Suppressor macrophage (primary cell): ENCODE measurements at regions not wholly inside any gene's neighbourhood (a gene's known extent, or its start where the extent isn't known, plus 50 kb on each side); places are given as distances from the start of the nearest gene placed in this dataset.

ENCODE experiments used
- DNase-seq, 4 experiments: peaks; one replicate each; pipeline ENCODE4 v3.0.0-alpha.2; 2020 to 2022

GRCh38 chr19:33948651-33949335 lies 152.1 kb downstream of the KCTD15 start:
- no peak for DNase-seq

GRCh38 chr19:33950091-33950750 lies 153.6 kb downstream of the KCTD15 start:
- no peak for DNase-seq

DNA sequence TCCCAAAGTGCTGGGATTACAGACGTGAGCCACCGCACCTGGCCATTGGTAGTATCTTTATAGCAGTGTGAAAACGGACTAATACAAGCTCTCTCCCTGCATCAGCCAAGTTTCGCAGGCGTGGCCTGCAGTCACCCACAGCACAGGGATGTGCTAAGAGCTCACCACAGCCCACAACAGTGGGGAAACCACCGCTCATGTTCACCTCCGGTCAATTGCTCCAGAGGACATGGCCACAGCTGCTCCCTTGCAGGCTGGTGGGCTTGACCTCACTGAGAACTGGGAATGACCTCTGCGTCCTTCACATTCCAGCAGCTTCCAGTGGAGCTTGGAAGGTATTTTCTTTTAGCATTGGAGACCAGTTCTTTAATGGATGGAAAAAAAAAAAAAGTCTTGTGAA lies 156.4 kb downstream of the KCTD15 start:
- DNase-seq: no peak

DNA sequence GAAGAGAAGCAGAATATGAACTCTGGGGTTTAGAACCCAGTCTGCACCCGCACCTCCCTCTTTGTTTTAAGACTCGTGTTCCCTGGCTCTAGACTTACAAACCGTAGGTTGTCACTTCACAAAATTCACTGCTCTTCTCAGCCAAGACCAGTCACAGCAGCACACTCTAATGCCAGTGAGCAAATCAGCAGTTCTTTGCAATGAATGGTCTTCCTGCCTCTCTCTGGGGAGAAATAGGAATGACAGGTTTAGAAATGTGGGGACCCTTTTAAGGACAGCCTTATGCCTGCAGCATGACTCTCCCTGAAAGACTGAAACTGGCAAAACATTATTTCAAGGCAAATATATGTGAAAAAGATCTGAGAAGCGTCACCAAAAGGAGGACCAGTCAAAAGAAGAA lies 156.9 kb downstream of the KCTD15 start:
- DNase-seq: no peak

GRCh38 chr19:33954686-33955085 lies 158.0 kb downstream of the KCTD15 start:
- DNase-seq: no peak

- no peak for DNase-seq
These were observed 160.3 kb downstream of the KCTD15 start for GRCh38 chr19:33956941-33957340.

DNA sequence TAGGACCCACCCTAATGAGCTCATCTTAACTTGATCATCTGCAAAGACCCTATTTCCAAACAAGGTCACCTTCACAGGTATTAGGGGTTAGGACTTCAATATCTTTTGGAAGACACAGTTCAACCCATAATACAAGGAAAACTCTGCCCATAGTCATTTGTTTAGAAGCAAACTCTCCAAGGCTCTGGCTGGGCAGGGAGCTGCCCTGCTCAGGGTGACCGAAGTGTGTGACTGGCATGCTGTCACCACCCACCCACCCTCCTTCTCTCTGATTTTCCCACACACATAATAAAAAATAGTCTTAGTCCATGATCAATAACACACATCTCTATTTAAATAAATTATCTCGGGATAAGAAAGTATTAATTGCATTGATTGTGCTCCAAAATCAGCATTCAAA lies 161.1 kb downstream of the KCTD15 start:
- no peak for DNase-seq

- no peak for DNase-seq
These were observed 163.9 kb downstream of the KCTD15 start for GRCh38 chr19:33960566-33960965.

DNA sequence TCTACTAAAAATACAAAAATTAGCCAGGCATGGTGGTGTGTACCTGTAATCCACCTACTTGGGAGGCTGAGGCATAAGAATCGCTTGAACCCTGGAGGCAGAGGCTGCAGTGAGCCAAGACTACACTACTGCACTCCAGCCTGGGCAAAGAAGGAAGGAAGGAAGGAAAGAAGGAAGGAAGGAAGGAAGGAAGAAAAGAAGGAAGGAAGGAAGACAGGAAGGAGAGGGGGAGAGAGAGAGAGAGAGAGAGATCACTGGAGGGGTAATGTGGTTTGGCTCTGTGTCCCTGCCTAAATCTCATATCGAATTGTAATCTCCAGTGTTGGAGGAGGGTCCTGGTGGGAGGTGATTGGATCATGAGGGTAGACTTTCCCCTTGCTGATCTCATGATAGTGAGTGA lies 165.5 kb downstream of the KCTD15 start:
- DNase-seq: no peak

GRCh38 chr19:33963514-33963913 lies 166.8 kb downstream of the KCTD15 start:
- no peak for DNase-seq

DNA sequence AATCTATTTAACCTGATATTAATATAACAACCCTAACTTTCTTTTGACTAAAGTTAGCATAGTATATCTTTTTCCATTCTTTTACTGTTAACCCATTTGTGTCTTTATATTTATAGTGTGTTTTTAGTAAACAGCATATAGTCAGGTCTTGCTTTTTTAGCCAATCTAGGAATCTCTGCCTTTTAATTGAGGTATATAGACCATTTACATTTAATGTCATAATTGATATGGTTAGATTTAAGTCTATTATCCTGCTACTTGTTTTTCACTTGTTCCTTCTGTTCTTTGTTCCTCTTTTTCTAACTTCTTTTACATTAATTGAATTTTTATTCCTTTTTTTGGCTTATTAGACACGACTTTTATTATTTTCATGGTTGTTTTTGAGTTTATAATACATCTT lies 174.4 kb downstream of the KCTD15 start:
- DNase-seq: no peak

GRCh38 chr19:33977756-33978685 lies 181.4 kb downstream of the KCTD15 start:
- no peak for DNase-seq

GRCh38 chr19:33982706-33983105 lies 186.0 kb downstream of the KCTD15 start:
- peak in 1 of 4 experiments; percentile 1 for DNase-seq

DNA sequence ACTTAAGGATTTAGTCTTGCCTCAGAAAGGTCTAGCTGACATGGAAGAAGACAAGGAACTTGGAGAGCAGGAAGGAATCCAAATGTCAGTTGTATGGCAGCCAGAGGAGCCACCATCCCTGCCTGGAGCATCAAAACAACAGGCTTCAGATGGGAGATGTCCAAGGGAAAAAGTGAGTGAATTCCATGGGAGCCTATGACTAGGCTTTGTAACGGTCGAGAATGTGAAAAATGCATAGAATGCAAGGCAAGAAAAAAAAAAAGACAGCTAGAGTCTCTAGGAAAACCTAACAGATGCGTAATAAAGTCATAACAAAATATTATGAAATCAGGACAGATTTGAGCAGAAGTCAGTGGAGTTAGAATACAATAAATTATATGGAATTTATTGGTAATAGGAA lies 183.7 kb upstream of the LSM14A start:
- no peak for DNase-seq

- peak in 1 of 4 experiments; percentile 2 for DNase-seq
These were observed 174.6 kb upstream of the LSM14A start for GRCh38 chr19:33997690-33998089.

DNA sequence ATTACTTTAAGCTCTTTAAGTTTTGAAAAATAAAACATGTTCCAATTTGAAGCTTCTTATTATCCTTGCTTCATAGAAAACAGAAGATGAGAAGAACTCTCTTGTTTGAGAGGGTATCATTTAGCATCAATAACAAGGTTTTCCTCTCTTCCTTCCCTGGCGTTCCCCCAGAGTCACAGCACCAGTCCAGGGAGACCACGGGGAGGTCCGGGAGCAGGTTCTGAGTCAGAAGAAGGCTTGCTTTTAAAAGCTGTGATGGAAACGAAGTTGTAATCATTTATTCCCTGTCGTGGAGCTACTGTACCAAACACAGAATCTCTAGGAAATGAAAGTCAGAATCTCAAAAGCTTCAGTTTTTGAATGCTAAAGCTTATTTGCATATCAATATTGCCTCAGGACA lies 174.0 kb upstream of the LSM14A start:
- DNase-seq: no peak

- DNase-seq: peak in 2 of 4 experiments; percentile 34 to 62
These were observed 173.5 kb upstream of the LSM14A start for GRCh38 chr19:33998739-33999345.

DNA sequence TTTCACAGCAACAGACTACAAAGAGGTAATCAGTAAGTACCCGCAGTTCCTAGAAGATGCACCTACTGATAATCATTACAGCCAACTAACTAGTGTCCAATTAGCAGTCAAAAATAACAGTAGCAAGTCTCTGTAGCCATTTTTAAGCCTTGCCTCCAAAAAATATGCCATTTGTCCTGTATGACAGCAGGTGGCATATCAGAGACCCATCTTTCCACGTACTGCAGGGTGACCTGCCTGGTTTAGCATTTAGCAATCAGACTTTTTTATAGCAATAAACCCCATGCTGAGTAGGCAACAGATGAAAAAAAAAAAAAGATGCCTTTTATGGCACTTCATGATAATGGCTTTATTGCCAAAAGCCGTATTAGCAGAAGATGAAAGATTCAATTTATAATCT lies 155.3 kb upstream of the LSM14A start:
- DNase-seq: no peak

- DNase-seq: no peak
These were observed 154.7 kb upstream of the LSM14A start for GRCh38 chr19:34017601-34018000.

DNA sequence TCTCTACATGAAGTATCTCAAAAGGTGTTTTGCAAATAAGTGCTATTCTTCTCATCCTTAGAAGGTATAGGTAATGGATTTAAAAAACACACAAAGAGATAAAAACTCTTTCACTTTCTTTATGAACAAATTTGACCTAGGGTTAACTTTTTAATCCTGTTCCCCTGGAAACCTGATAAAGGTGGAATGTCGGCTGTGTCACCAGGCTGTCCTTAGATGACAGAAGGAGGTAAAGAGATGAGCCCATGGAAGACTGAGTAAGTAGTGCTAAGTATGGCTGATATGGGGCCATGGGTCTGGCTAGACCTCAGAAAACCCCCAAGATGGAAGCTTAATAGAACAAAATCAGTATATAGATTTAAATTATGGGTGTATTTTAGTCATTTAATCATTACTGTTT lies 153.8 kb upstream of the LSM14A start:
- no peak for DNase-seq

DNA sequence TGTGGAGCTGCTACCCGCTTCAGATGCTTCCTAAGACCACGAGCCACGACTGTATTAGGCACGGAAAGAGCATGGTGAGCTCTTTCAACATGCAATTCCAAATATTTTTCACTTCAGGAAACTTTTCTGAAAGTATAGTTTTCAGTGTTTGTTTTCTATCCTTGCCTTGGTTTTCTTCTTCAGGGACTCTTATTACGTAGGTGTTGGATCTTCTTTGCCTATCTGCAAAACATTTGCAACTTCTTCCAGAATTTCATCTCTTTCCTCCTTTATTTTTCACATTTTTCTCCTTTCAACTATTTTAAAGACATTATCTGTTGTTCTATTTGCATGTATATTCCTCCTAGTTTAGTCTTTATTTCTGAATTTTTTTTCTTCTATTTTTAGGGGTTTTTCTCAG lies 148.9 kb upstream of the LSM14A start:
- no peak for DNase-seq

DNA sequence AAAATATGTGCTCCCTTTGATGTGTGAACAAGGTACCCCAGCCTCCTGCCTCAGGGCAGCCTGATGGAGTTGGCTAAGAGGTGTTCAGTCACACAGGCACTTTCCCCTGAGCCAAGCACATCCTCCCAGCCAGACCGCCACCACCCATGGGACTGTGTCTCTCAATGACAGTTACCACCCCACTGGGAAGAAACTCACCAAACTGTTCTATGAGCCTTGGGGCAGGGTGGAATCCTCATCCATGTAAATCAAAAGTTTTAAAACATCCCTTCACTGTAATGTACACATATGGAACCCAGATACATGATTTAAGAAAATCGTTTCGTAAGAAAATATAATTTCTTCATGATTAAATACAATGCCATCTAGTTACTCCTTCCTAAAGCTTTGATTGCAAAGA lies 138.4 kb upstream of the LSM14A start:
- no peak for DNase-seq

DNA sequence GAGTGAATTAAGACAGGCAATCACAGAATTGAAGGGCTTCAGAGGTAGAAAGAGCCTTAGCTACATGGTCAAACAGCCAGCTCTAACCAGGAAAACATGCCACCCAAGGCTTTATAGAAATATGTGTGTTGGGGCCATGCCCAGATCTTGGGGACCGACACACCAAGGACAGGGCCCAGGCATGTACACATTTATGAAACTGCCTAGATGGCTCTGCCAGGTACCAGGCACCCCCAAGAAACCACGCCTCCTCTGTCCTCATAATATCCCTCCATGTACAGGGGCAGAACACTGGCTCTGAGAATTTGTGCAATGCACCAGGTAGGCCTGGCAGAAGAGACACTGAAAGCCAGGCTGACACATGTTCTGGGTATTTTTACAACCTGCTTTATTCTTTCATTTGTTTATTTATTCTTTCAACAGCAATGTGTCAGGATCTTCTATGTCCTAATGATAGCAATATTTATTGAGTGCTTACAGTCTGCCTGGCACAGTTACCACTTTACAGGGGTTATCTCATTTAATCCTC lies 137.9 kb upstream of the LSM14A start:
- no peak for DNase-seq
